ENCODE measurements at regions not wholly inside any gene's neighbourhood (a gene's known extent, or its start where the extent isn't known, plus 50 kb on each side); places are given as distances from the start of the nearest gene placed in this dataset.

GRCh38 chr4:30283336-30283735 is 436.8 kb upstream of the PCDH7 start:
- Histone ChIP-seq H3K36me3 (no peaks in the 10 kb centered on the region), H3K9me3 (no peaks in the 10 kb centered on the region), H3K4me3 (no peak overlapping the region), H3K27ac (no peak overlapping the region), H3K4me1 (no peaks in the 10 kb centered on the region), H3K27me3 (ENCODE audit: low read depth) (no peaks in the 10 kb centered on the region)
- no peak for ATAC-seq
- no peak for TF ChIP-seq CTCF (IDR thresholded peaks at IDR 0.05)
- intact Hi-C loops (cut with DNase I), result no loop called here
- DNase-seq, result no peak

- Histone ChIP-seq H3K4me1 (no peaks in the 10 kb centered on the region), H3K4me3 (no peak overlapping the region), H3K36me3 (no peaks in the 10 kb centered on the region), H3K27ac (no peak overlapping the region), H3K9me3 (no peaks in the 10 kb centered on the region), H3K27me3 (ENCODE audit: low read depth) (no peaks in the 10 kb centered on the region)
- ATAC-seq, result no peak
- intact Hi-C loops (cut with DNase I), result no loop called here
- no peak for DNase-seq
- TF ChIP-seq CTCF (IDR thresholded peaks at IDR 0.05), result no peak
These were observed 425.9 kb upstream of the PCDH7 start for GRCh38 chr4:30294295-30294694.

GRCh38 chr4:30295652-30296051 is 424.5 kb upstream of the PCDH7 start:
- DNase-seq, result no peak
- ATAC-seq, result no peak

GRCh38 chr4:30314001-30314400 is 406.2 kb upstream of the PCDH7 start:
- intact Hi-C loops (cut with DNase I), result no loop called here
- no peaks in the 10 kb centered on the region for H3K4me1 ChIP-seq
- no peaks in the 10 kb centered on the region for H3K36me3 ChIP-seq
- no peaks in the 10 kb centered on the region for H3K9me3 ChIP-seq
- no peak overlapping the region for H3K4me3 ChIP-seq
- H3K27ac ChIP-seq, result no peak overlapping the region
- no peak for ATAC-seq
- DNase-seq, result no peak
- H3K27me3 ChIP-seq (ENCODE audit: low read depth), result no peaks in the 10 kb centered on the region
- TF ChIP-seq CTCF (IDR thresholded peaks at IDR 0.05), result no peak

More at GRCh38 chr4:30295652-30296051, 424.5 kb upstream of the PCDH7 start:
- no peak overlapping the region for H3K4me3 ChIP-seq
- no peaks in the 10 kb centered on the region for H3K9me3 ChIP-seq
- TF ChIP-seq CTCF (IDR thresholded peaks at IDR 0.05), result no peak
- no peaks in the 10 kb centered on the region for H3K4me1 ChIP-seq
- intact Hi-C loops (cut with DNase I), result no loop called here
- H3K36me3 ChIP-seq, result no peaks in the 10 kb centered on the region
- H3K27me3 ChIP-seq (ENCODE audit: low read depth), result no peaks in the 10 kb centered on the region
- no peak overlapping the region for H3K27ac ChIP-seq

- DNase-seq (no peak), ATAC-seq (no peak)
- Histone ChIP-seq H3K27ac (no peak overlapping the region), H3K4me3 (no peak overlapping the region), H3K9me3 (peaks cover 5% of the 10 kb centered on the region), H3K27me3 (ENCODE audit: low read depth) (no peaks in the 10 kb centered on the region), H3K36me3 (no peaks in the 10 kb centered on the region), H3K4me1 (no peaks in the 10 kb centered on the region)
- TF ChIP-seq CTCF (IDR thresholded peaks at IDR 0.05), result no peak
- intact Hi-C loops (cut with DNase I), result no loop called here
These were observed 389.1 kb upstream of the PCDH7 start for GRCh38 chr4:30330894-30331652.

Measured in lower lobe of right lung (tissue), 2 donors.